ENCODE measurements at regions not wholly inside any gene's neighbourhood (a gene's known extent, or its start where the extent isn't known, plus 50 kb on each side); places are given as distances from the start of the nearest gene placed in this dataset.

- no peaks in the 10 kb centered on the region for H3K27me3 ChIP-seq (ENCODE audit: low read depth)
- no peaks in the 10 kb centered on the region for H3K36me3 ChIP-seq
- peaks cover 27% of the 10 kb centered on the region for H3K4me1 ChIP-seq
- TF ChIP-seq CTCF (IDR thresholded peaks at IDR 0.05) = no peak
- no peak overlapping the region for H3K27ac ChIP-seq
- no peak overlapping the region for H3K4me3 ChIP-seq
- intact Hi-C loops (cut with DNase I) = no loop called here
- DNase-seq = peak; percentile 62
- H3K9me3 ChIP-seq = no peaks in the 10 kb centered on the region
- ATAC-seq = peak; percentile 28 to 61
Measured at GRCh38 chr6:44052419-44053023, 74.7 kb downstream of the MRPL14 start.

- ATAC-seq = no peak
- H3K4me1 ChIP-seq = peaks cover 21% of the 10 kb centered on the region
- peak; percentile 24 for DNase-seq
Measured at GRCh38 chr6:44051515-44051914, 75.7 kb downstream of the MRPL14 start.

GRCh38 chr6:44050872-44051505 lies 76.3 kb downstream of the MRPL14 start:
- H3K36me3 ChIP-seq = no peaks in the 10 kb centered on the region
- TF ChIP-seq CTCF (IDR thresholded peaks at IDR 0.05) = no peak
- H3K27me3 ChIP-seq (ENCODE audit: low read depth) = no peaks in the 10 kb centered on the region
- no peaks in the 10 kb centered on the region for H3K9me3 ChIP-seq
- H3K4me1 ChIP-seq = peaks cover 21% of the 10 kb centered on the region
- ATAC-seq (no peak), DNase-seq (peak; percentile 26)
- no peak overlapping the region for H3K4me3 ChIP-seq
- intact Hi-C loops (cut with DNase I) = no loop called here
- H3K27ac ChIP-seq = no peak overlapping the region

More at GRCh38 chr6:44051515-44051914, 75.7 kb downstream of the MRPL14 start:
- Histone ChIP-seq H3K9me3 (no peaks in the 10 kb centered on the region), H3K27ac (no peak overlapping the region), H3K4me3 (no peak overlapping the region), H3K36me3 (no peaks in the 10 kb centered on the region), H3K27me3 (ENCODE audit: low read depth) (no peaks in the 10 kb centered on the region)
- intact Hi-C loops (cut with DNase I) = no loop called here
- TF ChIP-seq CTCF (IDR thresholded peaks at IDR 0.05) = no peak

- intact Hi-C loops (cut with DNase I) = no loop called here
- no peaks in the 10 kb centered on the region for H3K9me3 ChIP-seq
- H3K27ac ChIP-seq = no peak overlapping the region
- no peaks in the 10 kb centered on the region for H3K36me3 ChIP-seq
- DNase-seq = peak; percentile 20
- no peak overlapping the region for H3K4me3 ChIP-seq
- H3K4me1 ChIP-seq = peaks cover 21% of the 10 kb centered on the region
- TF ChIP-seq CTCF (IDR thresholded peaks at IDR 0.05) = no peak
- no peak for ATAC-seq
- no peaks in the 10 kb centered on the region for H3K27me3 ChIP-seq (ENCODE audit: low read depth)
Measured at GRCh38 chr6:44049989-44050871, 77.0 kb downstream of the MRPL14 start.

GRCh38 chr6:44049163-44049988 lies 77.9 kb downstream of the MRPL14 start:
- H3K36me3 ChIP-seq = no peaks in the 10 kb centered on the region
- DNase-seq (peak; percentile 28), ATAC-seq (peak in 1 of 2 donors; percentile 15)
- peaks cover 16% of the 10 kb centered on the region for H3K4me1 ChIP-seq
- no peak overlapping the region for H3K4me3 ChIP-seq
- no peaks in the 10 kb centered on the region for H3K27me3 ChIP-seq (ENCODE audit: low read depth)
- no peak for TF ChIP-seq CTCF (IDR thresholded peaks at IDR 0.05)
- intact Hi-C loops (cut with DNase I) = no loop called here
- no peak overlapping the region for H3K27ac ChIP-seq
- no peaks in the 10 kb centered on the region for H3K9me3 ChIP-seq

Data from lower lobe of right lung (tissue), 2 donors.